ENCODE measurements at regions not wholly inside any gene's neighbourhood (a gene's known extent, or its start where the extent isn't known, plus 50 kb on each side); places are given as distances from the start of the nearest gene placed in this dataset.
"Not testable (repeated sequence)": the region's sequence is repeated elsewhere in the genome, so short reads cannot be mapped to it uniquely, and the experiment has no call there.

DNA sequence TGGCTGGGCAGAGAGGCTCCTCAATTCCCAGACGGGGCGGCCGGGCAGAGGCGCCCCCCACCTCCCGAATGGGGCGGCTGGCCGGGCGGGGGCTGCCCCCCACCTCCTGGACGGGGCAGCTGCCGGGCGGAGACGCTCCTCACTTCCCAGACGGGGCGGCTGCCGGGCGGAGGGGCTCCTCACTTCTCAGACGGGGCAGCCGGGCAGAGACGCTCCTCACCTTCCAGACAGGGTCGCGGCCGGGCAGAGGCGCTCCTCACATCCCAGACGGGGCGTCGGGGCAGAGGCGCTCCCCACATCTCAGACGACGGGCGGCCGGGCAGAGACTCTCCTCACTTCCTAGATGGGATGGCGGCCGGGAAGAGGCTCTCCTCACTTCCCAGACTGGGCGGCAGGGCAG lies 214.1 kb downstream of the SOX2 start:
- not testable (repeated sequence) for DNase-seq

DNA sequence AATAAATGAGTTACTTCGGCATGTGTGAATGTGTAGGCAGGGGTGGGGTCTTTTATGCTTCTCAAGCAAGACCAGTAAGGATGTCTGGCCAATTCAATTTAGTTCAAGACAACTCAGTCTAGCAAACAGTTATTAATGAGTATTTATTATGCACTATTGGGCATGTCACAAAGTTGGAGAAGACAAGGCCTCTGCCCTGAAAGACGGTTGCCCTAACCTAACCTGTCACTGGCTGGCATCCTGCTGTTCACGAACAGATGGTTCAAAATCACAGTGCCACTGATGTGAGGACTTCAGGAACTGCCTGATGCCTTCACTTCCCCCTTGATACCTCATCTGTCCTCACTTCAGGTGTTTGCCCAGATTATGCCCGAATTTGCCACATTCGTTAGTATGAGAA lies 217.8 kb downstream of the SOX2 start:
- no peak for DNase-seq

DNA sequence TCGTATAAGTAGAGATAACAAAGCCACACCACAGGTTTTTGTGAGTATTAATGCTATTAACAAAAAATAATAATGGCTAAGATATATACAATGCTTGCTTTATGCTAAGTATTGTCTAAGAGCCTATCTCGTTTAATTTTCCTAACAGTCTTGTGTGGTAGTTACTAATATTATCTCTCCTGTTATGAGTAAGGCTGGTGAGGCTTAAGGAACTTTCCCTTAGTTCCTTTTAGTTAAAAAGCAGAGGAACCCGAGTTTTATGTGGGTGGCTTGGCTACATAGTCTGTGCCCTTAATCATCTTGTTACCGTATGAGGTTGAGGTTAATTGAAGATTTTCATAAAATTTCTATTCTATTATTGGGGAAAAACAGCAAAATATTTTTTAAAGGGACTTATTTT lies 218.4 kb downstream of the SOX2 start:
- DNase-seq = no peak

DNA sequence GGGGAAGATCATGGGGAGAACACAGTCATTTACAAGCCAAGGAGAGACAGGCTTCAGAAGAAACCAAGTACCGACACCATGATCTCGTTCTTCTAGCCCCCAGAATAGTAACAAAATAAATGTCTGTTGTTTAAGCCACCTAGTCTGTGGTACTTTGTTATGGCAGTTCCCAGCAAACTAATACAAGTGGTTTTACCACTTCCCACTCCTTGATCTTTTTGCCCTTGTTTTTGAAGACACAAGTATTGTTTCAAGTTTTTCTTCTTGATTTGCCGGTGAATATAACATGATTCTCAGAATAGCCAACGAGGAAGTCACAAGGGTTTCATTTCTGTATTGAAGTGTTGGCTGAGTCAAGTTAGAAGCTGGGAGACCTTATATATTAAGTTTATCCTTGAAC lies 220.3 kb downstream of the SOX2 start:
- no peak for DNase-seq

DNA sequence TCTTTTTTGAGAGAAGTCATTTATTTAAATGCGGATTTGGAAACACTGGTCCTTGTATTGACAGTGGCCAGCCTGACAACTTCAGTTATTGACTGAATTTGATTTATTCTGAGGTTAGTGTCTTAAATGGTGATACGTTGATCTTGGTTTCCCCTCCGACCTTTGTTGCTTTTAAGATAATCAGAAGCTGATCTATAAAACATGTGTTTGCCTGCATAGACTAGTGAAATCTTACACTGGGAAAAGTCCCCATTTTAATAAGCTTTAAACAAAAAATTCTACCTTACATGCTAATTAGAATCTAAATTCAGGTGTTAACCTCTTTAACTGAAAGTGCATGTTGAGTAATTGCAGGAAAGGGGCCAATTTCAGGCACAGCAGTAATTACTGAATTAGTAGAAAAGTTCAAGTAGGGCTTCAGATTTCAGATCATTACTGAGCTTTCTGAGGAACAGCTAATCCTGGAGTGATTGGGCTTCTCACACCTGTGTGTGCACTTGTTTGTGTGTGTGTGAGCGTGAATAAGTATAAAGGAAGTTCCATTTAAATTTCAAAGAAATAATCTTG lies 221.4 kb downstream of the SOX2 start:
- DNase-seq = no peak

DNA sequence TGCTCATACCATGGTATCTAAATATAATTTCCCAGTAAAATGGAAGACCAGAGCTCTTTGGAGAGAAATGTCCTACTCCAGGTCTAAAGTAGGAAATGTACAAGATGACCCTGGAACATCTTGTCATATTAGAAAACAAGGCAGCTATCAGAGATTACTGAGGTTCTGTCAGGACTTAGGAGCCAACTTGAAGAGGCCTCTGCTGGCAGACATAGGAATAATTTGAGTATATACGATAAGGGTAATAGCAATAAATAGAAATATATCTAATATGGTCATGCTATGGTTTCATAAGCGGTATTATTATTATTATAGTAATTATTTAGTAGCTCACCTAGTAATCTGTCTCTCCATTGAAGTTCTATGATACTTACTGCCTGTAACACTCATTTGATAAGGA lies 224.2 kb downstream of the SOX2 start:
- no peak for DNase-seq

DNA sequence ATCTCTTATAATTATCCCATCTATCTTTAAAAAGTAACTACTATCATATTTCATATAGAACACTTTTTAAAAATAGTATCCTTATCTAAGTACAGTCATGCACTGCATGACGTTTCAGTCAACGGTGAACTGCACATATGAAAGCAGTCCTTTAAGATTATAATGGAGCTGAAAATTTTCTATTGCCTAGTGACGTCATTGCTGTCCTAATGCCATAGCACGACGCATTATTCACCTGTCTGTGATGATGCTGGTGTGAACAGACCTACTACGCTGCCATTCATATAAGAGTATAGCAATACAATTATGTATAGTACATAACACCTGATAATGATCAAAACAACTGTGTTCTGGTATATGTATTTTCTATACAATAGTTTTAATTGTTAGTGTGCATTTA lies 225.0 kb downstream of the SOX2 start:
- no peak for DNase-seq

DNA sequence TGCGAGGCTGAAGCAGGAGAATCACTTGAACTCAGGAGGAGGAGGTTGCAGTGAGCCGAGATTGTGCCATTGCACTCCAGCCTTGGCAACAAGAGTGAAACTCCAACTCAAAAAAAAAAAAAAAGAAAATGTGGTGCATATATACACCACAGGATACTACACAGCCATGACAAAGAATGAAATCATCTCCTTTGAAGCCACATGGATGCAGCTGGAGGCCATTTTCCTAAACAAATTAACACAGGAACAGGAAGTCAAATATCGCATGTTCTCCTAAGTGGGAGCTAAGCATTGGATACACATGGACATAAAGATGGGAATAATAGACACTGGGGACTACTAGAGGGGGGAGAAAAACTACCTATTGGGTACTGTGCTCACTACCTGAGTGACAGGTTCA lies 226.9 kb downstream of the SOX2 start:
- DNase-seq = not testable (repeated sequence)

DNA sequence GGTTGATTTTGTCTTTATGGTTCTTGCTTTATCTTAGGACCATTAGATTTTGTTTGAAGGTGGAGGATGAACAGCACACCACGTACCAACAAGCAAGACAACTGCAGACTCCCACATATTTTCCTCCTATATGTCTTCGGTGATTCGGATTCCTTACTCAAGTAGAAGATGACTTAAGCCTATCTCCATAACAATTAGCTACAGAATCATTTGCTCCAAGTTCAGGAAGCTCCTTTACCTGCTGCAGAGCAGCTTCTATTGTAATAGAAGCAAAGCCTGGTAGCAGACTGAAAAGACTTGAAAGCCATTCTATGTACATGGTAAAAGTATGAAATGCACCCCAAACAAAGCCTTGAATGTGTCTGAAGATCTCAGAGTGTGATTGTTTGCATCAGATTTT lies 229.0 kb downstream of the SOX2 start:
- DNase-seq = no peak

DNA sequence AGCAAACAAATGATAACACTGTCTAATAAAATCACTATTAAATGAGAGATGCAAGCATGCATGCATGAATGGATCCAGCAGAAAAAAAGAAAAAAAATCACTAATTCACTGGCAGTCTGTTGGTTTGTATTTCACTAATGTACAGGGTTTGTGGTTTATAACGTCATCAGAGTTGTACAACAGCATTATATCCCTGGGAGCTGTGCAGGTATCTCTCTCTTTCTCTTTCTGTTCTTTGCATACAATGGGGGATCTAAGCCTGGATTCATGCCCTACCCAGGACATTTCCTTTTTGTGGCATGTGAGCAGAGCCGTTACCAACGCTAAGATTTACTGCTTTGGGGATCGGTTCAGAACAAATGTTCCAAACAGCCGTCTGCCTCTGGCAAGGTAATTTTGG lies 229.5 kb downstream of the SOX2 start:
- no peak for DNase-seq

DNA sequence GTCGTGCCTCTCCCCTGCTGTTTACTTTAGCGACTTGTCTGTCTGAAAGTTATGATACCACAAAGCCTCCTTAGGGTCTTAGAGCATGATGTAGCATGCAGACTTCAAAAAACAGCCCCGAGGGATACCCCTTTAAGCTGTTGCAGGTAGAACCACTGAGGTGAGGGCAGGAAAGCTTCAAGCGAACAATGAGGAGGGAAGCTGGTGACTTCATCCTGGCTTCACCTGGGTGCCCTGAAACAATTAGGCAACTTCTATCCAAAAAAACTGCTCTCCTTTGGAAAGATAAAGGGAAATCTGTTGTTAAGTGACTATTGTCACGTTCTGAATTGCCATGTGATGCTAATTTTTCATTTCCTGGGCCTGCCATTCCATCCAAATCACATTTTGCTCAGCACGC lies 231.6 kb downstream of the SOX2 start:
- DNase-seq = no peak

DNA sequence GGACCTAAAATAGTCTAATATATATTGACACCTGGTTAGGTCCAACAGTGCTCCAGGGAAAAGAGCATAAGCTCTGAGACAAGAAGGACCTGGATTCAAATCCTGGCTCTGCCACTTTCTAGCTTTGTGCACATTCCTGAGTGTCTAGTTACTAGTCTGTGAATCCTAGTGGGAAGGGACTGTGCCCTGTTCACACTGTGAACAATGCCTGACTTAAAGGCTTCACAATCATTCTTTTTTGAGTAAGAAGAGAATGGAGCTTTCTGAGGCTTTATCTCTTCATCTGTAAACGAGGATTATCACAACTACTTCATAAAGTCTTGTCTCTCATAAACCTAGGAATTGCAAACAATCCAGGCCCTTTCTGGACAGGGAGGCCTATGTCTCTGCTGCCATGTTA lies 235.9 kb downstream of the SOX2 start:
- DNase-seq = no peak

DNA sequence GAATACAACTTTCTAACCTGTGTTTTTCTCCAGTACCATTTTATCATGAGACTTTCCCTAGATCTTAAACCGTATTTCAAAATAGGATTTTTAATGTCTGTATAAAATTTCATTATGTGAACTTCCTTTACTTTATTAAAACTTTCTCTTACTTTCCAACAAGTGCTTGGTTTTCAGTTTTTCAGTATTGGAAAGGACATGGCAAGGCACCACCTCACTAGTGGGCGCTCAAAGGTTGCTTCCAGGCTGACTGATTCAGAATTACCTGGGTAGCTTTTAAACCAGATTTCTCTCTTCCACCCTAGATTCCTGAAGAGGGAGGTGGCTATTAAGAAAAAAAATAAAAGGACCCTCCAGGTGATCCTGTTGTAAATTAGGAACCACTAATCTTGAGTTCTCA lies 236.6 kb downstream of the SOX2 start:
- DNase-seq = no peak

DNA sequence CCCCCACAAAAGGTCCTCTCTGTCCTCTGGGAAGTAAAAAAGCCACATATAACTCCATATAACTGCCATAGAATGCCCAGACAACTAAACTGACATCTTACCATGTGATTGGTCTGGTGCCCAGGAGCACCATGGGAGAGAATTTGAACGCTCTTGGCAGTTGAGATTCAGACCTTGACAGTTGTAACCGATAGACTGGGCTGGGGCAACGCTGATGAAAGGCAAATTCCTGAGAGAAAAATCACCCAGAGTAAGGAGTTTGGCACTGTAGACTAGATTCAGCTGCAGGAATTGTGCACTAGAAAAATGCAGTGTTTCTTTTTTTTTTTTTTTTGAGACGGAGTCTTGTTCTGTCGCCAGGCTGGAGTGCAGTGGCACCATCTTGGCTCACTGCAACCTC lies 240.5 kb downstream of the SOX2 start:
- DNase-seq = no peak

DNA sequence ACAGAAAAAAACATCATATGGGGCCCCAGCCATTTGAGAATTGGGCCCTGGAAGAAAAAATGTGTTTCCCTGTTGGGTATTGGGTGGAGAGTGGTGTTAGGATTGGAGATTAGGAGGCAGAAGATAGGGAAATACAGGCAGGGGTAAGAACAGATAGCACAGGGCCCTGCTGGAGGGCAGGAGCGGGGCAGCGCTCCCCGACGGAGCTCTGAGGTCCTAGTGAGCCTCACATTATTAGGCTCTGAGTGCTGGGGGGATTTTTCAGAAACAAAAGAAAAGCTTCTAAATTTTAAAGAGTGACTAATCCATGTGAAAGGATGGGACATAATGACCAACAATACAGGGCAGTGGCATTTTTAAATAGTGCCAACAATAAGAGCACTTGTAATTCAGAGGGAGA lies 241.2 kb downstream of the SOX2 start:
- DNase-seq = no peak

DNA sequence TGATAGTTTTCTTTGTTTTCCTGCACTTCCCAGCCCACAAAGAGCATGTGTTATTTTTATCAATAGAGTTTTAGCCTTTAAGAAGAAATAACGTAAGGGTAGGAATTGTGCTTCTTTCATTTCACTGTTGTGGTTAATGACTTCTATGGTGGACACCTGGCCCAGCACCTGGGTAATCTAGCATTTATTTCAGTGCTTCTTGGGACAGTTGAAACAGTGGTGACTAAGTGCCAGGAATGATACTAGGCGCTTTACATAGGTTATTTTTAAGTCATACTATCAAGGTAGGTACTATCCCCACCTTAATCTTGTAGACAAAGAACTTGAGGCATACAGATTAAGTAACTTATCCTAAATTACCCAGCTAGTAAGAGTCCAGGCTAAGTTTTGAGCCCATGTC lies 243.8 kb downstream of the SOX2 start:
- DNase-seq = no peak

DNA sequence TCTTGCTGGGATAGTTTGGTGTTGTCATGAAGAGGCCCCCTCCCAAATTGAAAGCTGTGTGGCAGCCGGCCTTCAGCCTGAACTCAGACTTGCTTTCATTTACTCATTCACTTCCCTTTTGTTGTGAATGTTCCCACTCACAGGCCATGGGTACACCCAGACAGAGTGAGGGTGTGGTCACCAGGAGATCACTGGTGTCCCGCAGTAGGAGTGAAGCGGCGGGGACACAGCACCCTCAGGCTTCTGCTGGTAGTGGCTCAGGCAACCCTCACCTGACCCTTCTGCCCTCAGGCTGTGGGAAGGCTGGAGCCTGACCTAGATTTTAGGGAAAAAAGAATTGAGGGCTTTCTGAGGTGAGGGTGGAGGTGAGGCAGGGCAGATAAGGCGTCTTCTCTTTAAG lies 244.4 kb downstream of the SOX2 start:
- DNase-seq = no peak

DNA sequence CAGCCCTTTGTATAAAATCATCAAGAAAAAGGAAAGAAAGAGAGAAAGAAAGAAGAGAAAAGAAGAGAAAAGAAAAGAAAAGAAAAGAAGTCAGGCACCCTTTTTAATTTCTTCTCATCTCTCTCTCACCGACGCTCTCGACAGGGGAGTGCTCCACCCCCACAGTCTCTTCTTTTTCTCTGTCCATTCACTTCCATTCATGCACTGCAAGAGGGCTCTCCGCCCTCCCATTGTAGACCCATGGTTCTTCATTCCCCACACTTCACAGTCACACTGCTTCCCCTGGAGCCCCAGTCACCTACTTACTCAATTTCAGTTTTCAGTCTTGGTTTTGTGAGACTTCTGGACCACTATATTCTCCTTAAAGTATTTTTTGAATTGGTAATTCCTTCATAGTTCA lies 254.7 kb downstream of the SOX2 start:
- no peak for DNase-seq

DNA sequence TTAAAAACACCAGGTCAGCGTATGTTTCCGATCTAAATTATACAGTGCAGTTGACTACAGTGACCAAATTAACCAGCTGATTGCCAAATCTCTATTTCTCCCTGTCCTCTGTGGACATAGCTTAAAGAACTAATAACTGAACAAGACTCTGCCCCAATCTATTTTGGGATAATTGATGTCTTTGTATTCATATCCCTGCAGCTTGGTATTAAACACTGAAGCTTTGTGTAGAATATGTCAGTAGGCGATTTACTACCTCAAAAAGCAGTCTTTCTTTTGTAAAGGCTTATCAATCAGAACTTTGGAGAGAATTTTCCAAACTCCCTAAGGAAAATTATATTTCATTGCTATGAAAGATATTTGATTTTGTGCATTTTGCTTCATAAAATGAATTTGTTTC lies 258.2 kb downstream of the SOX2 start:
- DNase-seq = no peak

DNA sequence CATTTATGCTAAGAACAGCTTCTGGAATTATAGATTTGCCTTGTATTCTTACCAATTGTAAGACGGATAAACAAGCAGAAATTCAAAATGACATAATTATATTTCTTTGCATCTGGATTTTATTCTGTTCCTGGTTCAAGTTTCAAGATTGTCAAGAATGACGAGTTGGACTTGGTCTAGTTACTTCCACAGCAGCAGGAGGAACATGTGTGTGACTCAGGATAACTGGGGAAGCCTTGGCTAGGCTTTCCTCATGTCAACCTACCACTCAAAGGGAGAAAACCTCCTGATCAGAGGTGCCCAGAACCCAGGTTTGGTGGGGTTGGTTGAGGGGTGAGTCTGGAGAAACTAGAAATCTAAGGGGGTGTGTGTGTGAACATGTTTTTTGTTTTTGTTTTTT lies 259.7 kb downstream of the SOX2 start:
- no peak for DNase-seq

DNA sequence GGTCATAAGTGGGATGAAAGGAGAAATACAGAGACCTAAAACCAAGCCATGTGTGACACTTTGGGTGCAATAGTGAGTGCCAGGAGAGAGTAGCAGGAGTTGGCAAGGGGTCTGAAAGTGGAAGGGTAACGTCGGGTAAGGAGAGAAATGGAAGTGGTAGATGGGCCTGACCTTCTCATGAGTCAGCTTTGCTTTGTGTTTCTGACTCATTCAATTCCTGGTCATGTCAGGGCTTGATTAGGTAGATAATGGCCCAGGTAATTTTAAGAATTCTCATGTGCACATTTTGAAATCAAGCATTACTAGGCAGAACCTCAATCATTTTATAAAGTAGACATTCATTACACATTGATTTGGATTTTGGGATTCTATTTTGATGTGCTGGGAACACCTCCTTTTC lies 262.5 kb downstream of the SOX2 start:
- no peak for DNase-seq

DNA sequence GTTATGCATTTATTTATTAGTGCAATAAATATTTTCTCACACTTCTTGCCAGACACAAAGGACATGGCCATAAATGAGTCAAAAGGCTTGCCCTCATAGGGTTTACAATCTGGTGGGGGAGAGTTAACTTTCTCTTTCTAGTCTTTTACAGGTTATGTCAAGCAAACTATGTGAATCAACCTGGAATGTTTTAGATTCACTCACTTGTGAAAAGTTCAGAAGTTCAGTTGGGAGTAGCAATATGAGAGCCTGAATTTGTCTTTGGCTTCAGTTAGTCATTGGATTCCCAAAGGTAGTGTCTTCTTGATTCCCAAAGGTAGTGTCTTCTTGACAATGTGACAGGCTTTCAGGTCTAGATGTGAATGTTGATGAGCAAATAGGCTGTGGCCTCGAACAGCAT lies 264.8 kb downstream of the SOX2 start:
- DNase-seq = no peak

DNA sequence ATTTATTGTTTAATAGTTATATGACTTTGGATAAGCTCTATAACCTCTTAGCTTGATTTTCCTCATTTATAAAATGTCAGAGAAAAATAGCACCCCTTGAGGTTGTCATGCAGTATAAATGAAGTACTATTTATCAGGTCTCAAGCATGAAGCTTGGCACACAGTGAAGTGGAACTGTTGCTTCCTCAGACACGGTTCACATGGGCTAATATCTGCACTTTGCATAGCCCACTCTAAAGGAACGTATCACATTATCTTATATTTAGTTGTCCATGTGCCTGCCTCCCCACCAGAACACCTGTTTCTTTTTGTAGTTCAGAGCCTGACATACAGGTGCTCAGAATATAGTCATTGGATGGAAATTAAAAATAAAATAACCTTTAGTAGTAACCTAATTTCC lies 273.7 kb downstream of the SOX2 start:
- no peak for DNase-seq

DNA sequence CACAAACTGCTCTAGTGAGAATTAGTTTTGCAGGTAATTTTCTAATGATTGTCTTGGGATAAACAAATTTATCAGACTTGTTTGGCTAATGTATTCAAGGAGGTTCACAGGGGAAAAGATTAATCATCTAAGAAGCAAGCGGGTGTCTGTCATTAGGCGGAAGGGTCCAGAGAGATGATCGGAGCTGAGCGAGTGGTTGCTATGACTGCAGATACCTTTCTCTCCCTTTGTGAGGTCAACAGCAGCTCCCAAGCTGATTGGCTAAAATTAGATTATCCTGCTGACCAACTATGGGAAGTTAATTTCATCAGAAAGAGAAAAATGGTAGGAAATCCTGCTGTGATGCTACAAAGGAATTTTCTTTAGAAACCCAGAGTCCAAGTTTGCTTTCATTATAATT lies 276.0 kb downstream of the SOX2 start:
- DNase-seq = no peak

DNA sequence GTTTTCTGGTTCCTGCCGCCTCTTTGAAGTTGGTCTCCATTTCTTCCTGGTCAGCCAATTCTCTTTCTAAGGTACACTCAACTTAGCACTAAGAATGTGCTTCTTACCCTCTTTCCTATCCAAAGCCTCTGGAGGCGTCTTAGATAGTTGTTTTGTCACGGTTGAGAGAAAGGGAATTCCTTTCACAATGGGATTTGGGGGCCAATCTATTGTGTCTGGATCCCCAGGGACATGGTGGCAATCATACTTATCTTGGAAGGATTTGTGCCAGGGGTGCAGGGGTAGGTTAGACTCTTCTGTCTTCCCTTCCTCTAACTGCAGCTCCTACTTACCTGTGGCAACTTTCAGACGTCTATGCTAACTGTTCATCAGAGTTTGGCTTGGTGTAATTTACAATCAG lies 287.1 kb downstream of the SOX2 start:
- DNase-seq = no peak

DNA sequence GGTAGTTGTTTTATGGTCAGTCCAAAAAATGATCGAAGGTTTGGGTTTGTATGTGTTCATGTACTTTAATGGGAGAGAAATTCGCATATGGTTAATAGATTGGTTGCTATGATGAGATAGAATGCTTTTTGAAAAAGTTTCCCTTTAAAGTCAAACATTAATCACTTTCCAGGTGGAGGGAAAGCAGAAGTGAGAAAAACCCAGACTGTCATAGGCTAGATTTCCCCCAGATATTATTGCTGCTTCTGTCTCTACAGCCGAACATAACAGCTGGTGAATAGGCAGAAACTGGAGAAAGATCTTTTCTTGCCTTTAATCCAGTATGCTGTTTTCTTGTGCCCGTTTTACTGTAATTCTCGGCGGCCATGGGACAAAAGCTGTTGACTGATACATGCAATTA lies 287.6 kb downstream of the SOX2 start:
- DNase-seq = no peak
